Right atrium auricular region (tissue), 2 donors: ENCODE measurements at regions not wholly inside any gene's neighbourhood (a gene's known extent, or its start where the extent isn't known, plus 50 kb on each side); places are given as distances from the start of the nearest gene placed in this dataset.

Experiments
- DNase-seq: peaks from one replicate; pipeline ENCODE4 v3.0.0-alpha.2; 2019; ENCODE audit warnings: low spot score
- H3K27ac ChIP-seq, 2 donors: fragments of 200-600 bp; sonication (generic); 1 replicate in 1 of 2; 2 replicates in 1 of 2; pipeline ENCODE4 v1.5.1; 2016 to 2019
- H3K27me3 ChIP-seq, 2 donors: fragments of 200-600 bp; sonication (generic); one replicate each; pipeline versions ENCODE4 v1.5.1 to v1.6.0; 2017 to 2019
- H3K36me3 ChIP-seq: fragments of 200-600 bp; sonication (generic); one replicate; pipeline ENCODE4 v1.5.1; 2016
- H3K4me1 ChIP-seq, 2 donors: fragments of 200-600 bp; sonication (generic); one replicate each; pipeline versions ENCODE4 v1.5.1 to v1.6.0; 2017 to 2019
- H3K4me3 ChIP-seq, 2 donors: fragments of 200-600 bp; sonication (generic); 1 replicate in 1 of 2; 2 replicates in 1 of 2; pipeline ENCODE4 v1.5.1; 2017 to 2019; ENCODE audit warnings: mild to moderate bottlenecking in 1 of 2, moderate library complexity in 1 of 2
- H3K9me3 ChIP-seq, 2 donors: fragments of 200-600 bp; sonication (generic); one replicate each; pipeline ENCODE4 v1.5.1; 2019
- TF ChIP-seq, protein P1 (sequence below), 2 donors: fragments of 200-600 bp; sonication (generic); IDR thresholded peaks; one replicate each; pipeline ENCODE4 v1.5.1; 2019; ENCODE audit warnings: antibody characterized with exemption in 2 of 2

GRCh38 chr3:194756460-194756779 lies 70.7 kb downstream of the FAM43A start:
- no peak for DNase-seq
- peak overlapping the region in 1 of 2 donors; percentile 67 for H3K27ac ChIP-seq
- peaks cover 0 to 25% of the 10 kb centered on the region in 2 donors for H3K4me1 ChIP-seq
- TF ChIP-seq, protein P1, sequence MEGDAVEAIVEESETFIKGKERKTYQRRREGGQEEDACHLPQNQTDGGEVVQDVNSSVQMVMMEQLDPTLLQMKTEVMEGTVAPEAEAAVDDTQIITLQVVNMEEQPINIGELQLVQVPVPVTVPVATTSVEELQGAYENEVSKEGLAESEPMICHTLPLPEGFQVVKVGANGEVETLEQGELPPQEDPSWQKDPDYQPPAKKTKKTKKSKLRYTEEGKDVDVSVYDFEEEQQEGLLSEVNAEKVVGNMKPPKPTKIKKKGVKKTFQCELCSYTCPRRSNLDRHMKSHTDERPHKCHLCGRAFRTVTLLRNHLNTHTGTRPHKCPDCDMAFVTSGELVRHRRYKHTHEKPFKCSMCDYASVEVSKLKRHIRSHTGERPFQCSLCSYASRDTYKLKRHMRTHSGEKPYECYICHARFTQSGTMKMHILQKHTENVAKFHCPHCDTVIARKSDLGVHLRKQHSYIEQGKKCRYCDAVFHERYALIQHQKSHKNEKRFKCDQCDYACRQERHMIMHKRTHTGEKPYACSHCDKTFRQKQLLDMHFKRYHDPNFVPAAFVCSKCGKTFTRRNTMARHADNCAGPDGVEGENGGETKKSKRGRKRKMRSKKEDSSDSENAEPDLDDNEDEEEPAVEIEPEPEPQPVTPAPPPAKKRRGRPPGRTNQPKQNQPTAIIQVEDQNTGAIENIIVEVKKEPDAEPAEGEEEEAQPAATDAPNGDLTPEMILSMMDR (IDR thresholded peaks at IDR 0.05) = no peak
- H3K36me3 ChIP-seq = no peaks in the 10 kb centered on the region
- H3K27me3 ChIP-seq = no peaks in the 10 kb centered on the region
- no peak overlapping the region for H3K4me3 ChIP-seq
- H3K9me3 ChIP-seq = no peaks in the 10 kb centered on the region

DNA sequence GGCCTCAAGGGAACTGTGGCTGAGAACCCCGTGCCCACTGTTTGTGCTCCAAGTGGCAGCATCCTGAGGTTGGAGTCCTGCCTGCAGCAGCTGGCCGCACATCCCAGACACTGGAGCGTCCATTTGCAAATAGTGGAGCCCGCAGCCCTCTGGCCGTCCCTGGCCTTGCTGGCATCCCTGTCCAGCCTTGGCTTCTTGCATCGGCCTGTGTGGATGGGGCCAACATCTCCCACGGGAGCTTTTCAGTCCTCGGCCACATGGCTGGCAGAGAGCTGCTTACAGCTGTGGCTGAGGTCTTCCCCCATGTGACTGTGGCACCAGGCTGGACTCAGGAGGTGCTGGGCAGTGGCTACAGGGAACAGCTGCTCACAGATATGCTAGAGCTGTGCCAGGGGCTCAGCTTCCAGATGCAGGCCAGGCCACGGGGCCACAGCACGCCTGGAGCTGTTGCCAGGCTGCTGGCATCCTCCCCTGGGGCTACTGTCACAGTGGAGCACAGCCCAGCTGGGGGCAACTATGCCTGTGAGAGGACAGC lies 71.2 kb downstream of the FAM43A start:
- Histone ChIP-seq H3K9me3 (no peaks in the 10 kb centered on the region), H3K27me3 (no peaks in the 10 kb centered on the region), H3K4me3 (no peak overlapping the region), H3K27ac (peak overlapping the region in 1 of 2 donors; percentile 67), H3K4me1 (peaks cover 0 to 25% of the 10 kb centered on the region in 2 donors), H3K36me3 (no peaks in the 10 kb centered on the region)
- TF ChIP-seq, protein P1 (IDR thresholded peaks at IDR 0.05) = no peak
- no peak for DNase-seq

- TF ChIP-seq, protein P1 (IDR thresholded peaks at IDR 0.05) = no peak
- H3K27me3 ChIP-seq = no peaks in the 10 kb centered on the region
- DNase-seq = no peak
- peaks cover 0 to 25% of the 10 kb centered on the region in 2 donors for H3K4me1 ChIP-seq
- H3K27ac ChIP-seq = no peak overlapping the region
- no peaks in the 10 kb centered on the region for H3K9me3 ChIP-seq
- H3K4me3 ChIP-seq = no peak overlapping the region
- no peaks in the 10 kb centered on the region for H3K36me3 ChIP-seq
Observed at GRCh38 chr3:194757647-194758061, 72.0 kb downstream of the FAM43A start.

- no peaks in the 10 kb centered on the region for H3K36me3 ChIP-seq
- H3K4me1 ChIP-seq = peaks cover 0 to 25% of the 10 kb centered on the region in 2 donors
- H3K27me3 ChIP-seq = no peaks in the 10 kb centered on the region
- TF ChIP-seq, protein P1 (IDR thresholded peaks at IDR 0.05) = no peak
- DNase-seq = no peak
- H3K9me3 ChIP-seq = no peaks in the 10 kb centered on the region
- no peak overlapping the region for H3K4me3 ChIP-seq
- H3K27ac ChIP-seq = no peak overlapping the region
Observed at GRCh38 chr3:194758716-194759115, 73.0 kb downstream of the FAM43A start.

GRCh38 chr3:194760494-194761137 lies 74.9 kb downstream of the FAM43A start:
- no peaks in the 10 kb centered on the region for H3K36me3 ChIP-seq
- H3K4me1 ChIP-seq = peaks cover 0 to 25% of the 10 kb centered on the region in 2 donors
- no peak overlapping the region for H3K27ac ChIP-seq
- TF ChIP-seq, protein P1 (IDR thresholded peaks at IDR 0.05) = no peak
- H3K9me3 ChIP-seq = no peaks in the 10 kb centered on the region
- no peaks in the 10 kb centered on the region for H3K27me3 ChIP-seq
- H3K4me3 ChIP-seq = no peak overlapping the region
- no peak for DNase-seq

GRCh38 chr3:194761384-194761783 lies 75.7 kb downstream of the FAM43A start:
- TF ChIP-seq, protein P1 (IDR thresholded peaks at IDR 0.05) = no peak
- H3K27me3 ChIP-seq = no peaks in the 10 kb centered on the region
- no peaks in the 10 kb centered on the region for H3K9me3 ChIP-seq
- DNase-seq = no peak
- H3K4me3 ChIP-seq = no peak overlapping the region
- H3K4me1 ChIP-seq = peaks cover 0 to 22% of the 10 kb centered on the region in 2 donors
- no peak overlapping the region for H3K27ac ChIP-seq
- no peaks in the 10 kb centered on the region for H3K36me3 ChIP-seq
